GM23248 (cell line): ENCODE measurements at regions not wholly inside any gene's neighbourhood (a gene's known extent, or its start where the extent isn't known, plus 50 kb on each side); places are given as distances from the start of the nearest gene placed in this dataset.

Source experiments
- DNase-seq: peaks from one replicate; pipeline ENCODE4 v3.0.0-alpha.2; 2015
- H2AFZ ChIP-seq: fragments of 200-600 bp; sonication (generic); 2 replicates; pipeline ENCODE4 v1.6.1; 2016; ENCODE audit warnings: antibody characterized with exemption
- H3F3A ChIP-seq: fragments of 200-600 bp; sonication (generic); 2 replicates; pipeline ENCODE4 v1.6.1; 2016; ENCODE audit warnings: mild to moderate bottlenecking, antibody characterized with exemption, mixed run types; ENCODE audit not compliant: insufficient read depth
- H3K27ac ChIP-seq: fragments of 200-600 bp; sonication (generic); 2 replicates; pipeline ENCODE4 v1.5.1; 2016; ENCODE audit warnings: mild to moderate bottlenecking
- H3K27me3 ChIP-seq: fragments of 200-600 bp; sonication (generic); replicated peaks from 2 replicates; pipeline ENCODE4 v1.6.1; 2016; ENCODE audit warnings: mild to moderate bottlenecking; ENCODE audit not compliant: insufficient read depth
- H3K36me3 ChIP-seq: fragments of 200-600 bp; sonication (generic); 2 replicates; pipeline ENCODE4 v1.6.1; 2016; ENCODE audit warnings: low read depth, mild to moderate bottlenecking
- H3K4me1 ChIP-seq: fragments of 200-600 bp; sonication (generic); 2 replicates; pipeline ENCODE4 v1.6.1; 2016; ENCODE audit warnings: mild to moderate bottlenecking; ENCODE audit not compliant: insufficient read depth
- H3K4me2 ChIP-seq: fragments of 200-600 bp; sonication (generic); one replicate; pipeline ENCODE4 v1.6.1; 2016; ENCODE audit warnings: mild to moderate bottlenecking; ENCODE audit not compliant: unreplicated experiment
- H3K4me3 ChIP-seq: fragments of 200-600 bp; sonication (generic); 2 replicates; pipeline ENCODE4 v1.5.1; 2016; ENCODE audit warnings: mild to moderate bottlenecking
- H3K79me2 ChIP-seq: fragments of 200-600 bp; sonication (generic); 2 replicates; pipeline ENCODE4 v1.6.1; 2016; ENCODE audit warnings: mild to moderate bottlenecking; ENCODE audit not compliant: insufficient read depth
- H3K9ac ChIP-seq: fragments of 200-600 bp; sonication (generic); 2 replicates; pipeline ENCODE4 v1.6.1; 2016; ENCODE audit warnings: mild to moderate bottlenecking
- H3K9me2 ChIP-seq: fragments of 200-600 bp; sonication (generic); 2 replicates; pipeline ENCODE4 v1.6.1; 2016; ENCODE audit warnings: mixed run types, mild to moderate bottlenecking, moderate library complexity; ENCODE audit not compliant: insufficient read depth
- H3K9me3 ChIP-seq: fragments of 200-600 bp; sonication (generic); one replicate; pipeline ENCODE4 v1.6.1; 2017; ENCODE audit warnings: low read depth
- H4K20me1 ChIP-seq: fragments of 200-600 bp; sonication (generic); 2 replicates; pipeline ENCODE4 v1.6.0; 2016; ENCODE audit not compliant: insufficient read depth
- EZH2 ChIP-seq: fragments of 200-600 bp; sonication (generic); IDR thresholded peaks from 2 replicates; pipeline ENCODE4 v1.6.1; 2018; ENCODE audit warnings: antibody characterized with exemption, mild to moderate bottlenecking; ENCODE audit not compliant: insufficient read depth, poor library complexity, severe bottlenecking
- EZH2phosphoT487 ChIP-seq: fragments of 200-600 bp; sonication (generic); IDR thresholded peaks from 2 replicates; pipeline ENCODE4 v1.6.1; 2018; ENCODE audit warnings: antibody characterized with exemption, moderate library complexity, mild to moderate bottlenecking, low read depth; ENCODE audit not compliant: insufficient read depth
- whole genome bisulfite sequencing, 2 experiments: methylation state at CpG; one replicate each; pipeline ENCODE4 v1.1.6; 2015 to 2017; ENCODE audit warnings: low lambda C conversion rate in 2 of 2, low coverage in 1 of 2; ENCODE audit errors: missing lambda C conversion rate in 2 of 2; 5-methylcytosine and 5-hydroxymethylcytosine counted together
- in situ Hi-C: fragments of 300-500 bp; cut with MboI; formaldehyde crosslinking; loops from 2 replicates; pipeline ENCODE4 v1.15.0; 2020

- H3K4me1 ChIP-seq: no peaks in the 10 kb centered on the region
- no peaks in the 10 kb centered on the region for H3K36me3 ChIP-seq
- no peak overlapping the region for H3K4me2 ChIP-seq
- no peak overlapping the region for H3K9ac ChIP-seq
- WGBS, 2 experiments: 5 to 7% methylated on average over 3 of the region's 3 CpGs
- no peaks in the 10 kb centered on the region for H3F3A ChIP-seq
- H3K27me3 ChIP-seq: no peaks in the 10 kb centered on the region
- H3K79me2 ChIP-seq: no peaks in the 10 kb centered on the region
- H3K4me3 ChIP-seq: no peak overlapping the region
- in situ Hi-C loops: no loop called here
- no peak overlapping the region for H3K27ac ChIP-seq
- TF ChIP-seq EZH2phosphoT487 (no peak), EZH2 (no peak)
- H3K9me2 ChIP-seq: no peaks in the 10 kb centered on the region
- H3K9me3 ChIP-seq: no peaks in the 10 kb centered on the region
- no peaks in the 10 kb centered on the region for H4K20me1 ChIP-seq
- H2AFZ ChIP-seq: no peak overlapping the region
- DNase-seq: no peak
Measured at GRCh38 chrX:149312097-149312496, 193.0 kb downstream of the IDS start.

- no peaks in the 10 kb centered on the region for H4K20me1 ChIP-seq
- no peaks in the 10 kb centered on the region for H3K9me2 ChIP-seq
- no peak for DNase-seq
- H3K27me3 ChIP-seq: no peaks in the 10 kb centered on the region
- H2AFZ ChIP-seq: no peak overlapping the region
- H3K4me2 ChIP-seq: no peak overlapping the region
- WGBS, 2 experiments: 61 to 68% methylated on average over 2 of the region's 2 CpGs
- H3K4me3 ChIP-seq: no peak overlapping the region
- H3K36me3 ChIP-seq: no peaks in the 10 kb centered on the region
- no peaks in the 10 kb centered on the region for H3K79me2 ChIP-seq
- H3F3A ChIP-seq: no peaks in the 10 kb centered on the region
- H3K9ac ChIP-seq: no peak overlapping the region
- in situ Hi-C loops: no loop called here
- TF ChIP-seq EZH2phosphoT487 (no peak), EZH2 (no peak)
- H3K4me1 ChIP-seq: no peaks in the 10 kb centered on the region
- no peak overlapping the region for H3K27ac ChIP-seq
- H3K9me3 ChIP-seq: no peaks in the 10 kb centered on the region
Measured at GRCh38 chrX:149302705-149303104, 202.4 kb downstream of the IDS start.

- H3K79me2 ChIP-seq: no peaks in the 10 kb centered on the region
- H3K4me1 ChIP-seq: no peaks in the 10 kb centered on the region
- no peaks in the 10 kb centered on the region for H3K36me3 ChIP-seq
- H3F3A ChIP-seq: no peaks in the 10 kb centered on the region
- TF ChIP-seq EZH2 (no peak), EZH2phosphoT487 (no peak)
- no peak overlapping the region for H3K9ac ChIP-seq
- no peak overlapping the region for H2AFZ ChIP-seq
- in situ Hi-C loops: no loop called here
- H3K9me3 ChIP-seq: no peaks in the 10 kb centered on the region
- H3K4me3 ChIP-seq: no peak overlapping the region
- H3K9me2 ChIP-seq: no peaks in the 10 kb centered on the region
- H4K20me1 ChIP-seq: no peaks in the 10 kb centered on the region
- H3K27ac ChIP-seq: no peak overlapping the region
- 0% methylated on average over 1 of the region's 1 CpG for WGBS, 2 experiments
- no peaks in the 10 kb centered on the region for H3K27me3 ChIP-seq
- DNase-seq: no peak
- no peak overlapping the region for H3K4me2 ChIP-seq
Measured at GRCh38 chrX:149298111-149298510, 207.0 kb downstream of the IDS start.

- H3K4me3 ChIP-seq: no peak overlapping the region
- H3K4me2 ChIP-seq: no peak overlapping the region
- H3K9me3 ChIP-seq: no peaks in the 10 kb centered on the region
- H3K36me3 ChIP-seq: no peaks in the 10 kb centered on the region
- in situ Hi-C loops: no loop called here
- no peaks in the 10 kb centered on the region for H3K4me1 ChIP-seq
- no peak for DNase-seq
- H2AFZ ChIP-seq: no peak overlapping the region
- H3K9me2 ChIP-seq: no peaks in the 10 kb centered on the region
- no peak overlapping the region for H3K27ac ChIP-seq
- H3K79me2 ChIP-seq: no peaks in the 10 kb centered on the region
- 32% methylated on average over 5 of the region's 5 CpGs for WGBS, 2 experiments
- no peaks in the 10 kb centered on the region for H3F3A ChIP-seq
- H4K20me1 ChIP-seq: no peaks in the 10 kb centered on the region
- TF ChIP-seq EZH2phosphoT487 (no peak), EZH2 (no peak)
- no peaks in the 10 kb centered on the region for H3K27me3 ChIP-seq
- H3K9ac ChIP-seq: no peak overlapping the region
Measured at GRCh38 chrX:149296092-149296491, 209.0 kb downstream of the IDS start.

GRCh38 chrX:149286940-149287349 lies 218.2 kb downstream of the IDS start:
- DNase-seq: peak; percentile 39
- no peak overlapping the region for H2AFZ ChIP-seq
- H3K9ac ChIP-seq: no peak overlapping the region
- H4K20me1 ChIP-seq: no peaks in the 10 kb centered on the region
- no peaks in the 10 kb centered on the region for H3K9me2 ChIP-seq
- no peaks in the 10 kb centered on the region for H3K36me3 ChIP-seq
- H3K4me3 ChIP-seq: no peak overlapping the region
- H3K4me2 ChIP-seq: no peak overlapping the region
- no peaks in the 10 kb centered on the region for H3K79me2 ChIP-seq
- no peaks in the 10 kb centered on the region for H3K9me3 ChIP-seq
- no peaks in the 10 kb centered on the region for H3K27me3 ChIP-seq
- no peak overlapping the region for H3K27ac ChIP-seq
- H3F3A ChIP-seq: no peaks in the 10 kb centered on the region
- H3K4me1 ChIP-seq: no peaks in the 10 kb centered on the region
- 40 to 50% methylated on average over 2 to 4 of the region's 4 CpGs for WGBS, 2 experiments
- TF ChIP-seq EZH2phosphoT487: no peak
- TF ChIP-seq EZH2: no peak
- in situ Hi-C loops: no loop called here
